HG02588 (cell line): ENCODE measurements at regions not wholly inside any gene's neighbourhood (a gene's known extent, or its start where the extent isn't known, plus 50 kb on each side); places are given as distances from the start of the nearest gene placed in this dataset.
A peak's percentile ranks its signal among the peaks of the same experiment; 100 is the strongest.

Source experiments
- ATAC-seq: cut with Tn5 transposase; IDR thresholded peaks from one replicate; pipeline ENCODE4 v1.9.1; 2021; ENCODE audit warnings: mild to moderate bottlenecking, moderate library complexity; ENCODE audit not compliant: unreplicated experiment

- no peak for ATAC-seq
Measured at GRCh38 chr5:77157732-77158532, 52.5 kb upstream of the PDE8B start.

- ATAC-seq: no peak
Measured at GRCh38 chr5:77156379-77156778, 54.1 kb upstream of the PDE8B start.

- ATAC-seq: no peak
Measured at GRCh38 chr5:77155179-77155785, 55.2 kb upstream of the PDE8B start.

- ATAC-seq: no peak
Measured at GRCh38 chr5:77152441-77152840, 58.0 kb upstream of the PDE8B start.

- no peak for ATAC-seq
Measured at GRCh38 chr5:77151501-77151900, 59.0 kb upstream of the PDE8B start.

GRCh38 chr5:77146896-77147295 lies 59.8 kb upstream of the ZBED3 start:
- ATAC-seq: no peak

GRCh38 chr5:77145666-77146065 lies 58.6 kb upstream of the ZBED3 start:
- ATAC-seq: no peak

DNA sequence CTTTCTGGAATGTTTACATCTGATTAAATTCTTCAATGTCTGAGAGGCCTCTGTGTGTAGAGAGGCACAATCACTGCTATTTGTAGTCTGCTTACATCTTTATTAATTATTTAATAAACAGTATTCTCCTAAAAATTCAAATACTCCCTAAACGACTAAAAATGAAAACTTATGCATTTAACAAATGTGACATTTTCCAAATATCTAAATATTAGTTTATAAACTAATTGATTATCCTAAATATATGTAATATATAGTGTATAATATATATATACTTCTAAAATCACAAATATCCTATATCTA lies 57.7 kb upstream of the ZBED3 start:
- ATAC-seq: no peak

GRCh38 chr5:77143998-77144836 lies 57.1 kb upstream of the ZBED3 start:
- ATAC-seq: peak; percentile 60

GRCh38 chr5:77140350-77140749 lies 53.3 kb upstream of the ZBED3 start:
- ATAC-seq: no peak

GRCh38 chr5:77139001-77139400 lies 51.9 kb upstream of the ZBED3 start:
- ATAC-seq: no peak
